ENCODE measurements at regions not wholly inside any gene's neighbourhood (a gene's known extent, or its start where the extent isn't known, plus 50 kb on each side); places are given as distances from the start of the nearest gene placed in this dataset.
"Not testable (repeated sequence)": the region's sequence is repeated elsewhere in the genome, so short reads cannot be mapped to it uniquely, and the experiment has no call there.

DNA sequence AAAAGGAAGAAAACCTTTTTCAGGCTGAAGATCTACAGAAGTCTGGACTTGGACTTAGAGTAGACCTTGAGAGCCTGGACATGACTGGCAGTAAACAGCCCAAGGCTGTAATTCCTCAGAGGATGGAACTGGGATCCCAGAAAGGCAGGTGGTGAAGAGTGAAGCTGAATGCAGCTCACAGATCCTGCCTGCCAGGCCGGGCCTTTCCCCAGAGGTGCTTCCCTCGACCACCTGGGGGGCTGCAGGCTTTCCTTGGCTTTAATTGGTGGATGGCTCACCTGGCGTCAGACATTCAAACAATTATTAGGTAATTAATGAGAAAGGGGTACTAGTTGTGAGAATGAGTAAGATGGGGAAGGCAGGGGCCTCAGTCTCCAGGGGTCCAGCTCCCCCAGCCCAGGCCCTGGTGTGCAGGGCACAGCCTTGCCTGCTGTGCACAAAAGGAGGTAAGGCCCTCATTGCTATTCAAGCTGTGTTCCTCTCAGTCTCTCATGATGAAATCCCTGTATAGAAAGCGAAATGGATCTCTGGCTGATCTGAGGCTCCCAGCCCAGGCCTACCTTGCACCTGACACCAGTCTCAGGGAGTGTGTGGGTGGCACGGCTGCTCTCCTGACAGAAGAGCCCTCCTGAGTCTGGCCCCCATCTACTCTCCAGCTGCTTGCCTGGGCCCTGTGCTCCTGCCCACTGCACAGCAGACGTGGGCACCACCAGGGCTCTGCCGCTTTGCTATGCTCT lies 63.0 kb upstream of the TCL1A start:
- Histone ChIP-seq H3K36me3 (no peaks in the 10 kb centered on the region), H3K4me3 (ENCODE audit: low read depth in 1 of 2, low read length in 1 of 2) (no peak overlapping the region), H3K9me3 (no peaks in the 10 kb centered on the region), H3K27me3 (peaks cover 13% of the 10 kb centered on the region), H3K27ac (no peak overlapping the region), H3K4me1 (ENCODE audit: control insufficient read depth in 1 of 2, insufficient read depth in 1 of 2, low read depth in 1 of 2, low read length in 1 of 2) (no peaks in the 10 kb centered on the region)
- TF ChIP-seq, protein P1, sequence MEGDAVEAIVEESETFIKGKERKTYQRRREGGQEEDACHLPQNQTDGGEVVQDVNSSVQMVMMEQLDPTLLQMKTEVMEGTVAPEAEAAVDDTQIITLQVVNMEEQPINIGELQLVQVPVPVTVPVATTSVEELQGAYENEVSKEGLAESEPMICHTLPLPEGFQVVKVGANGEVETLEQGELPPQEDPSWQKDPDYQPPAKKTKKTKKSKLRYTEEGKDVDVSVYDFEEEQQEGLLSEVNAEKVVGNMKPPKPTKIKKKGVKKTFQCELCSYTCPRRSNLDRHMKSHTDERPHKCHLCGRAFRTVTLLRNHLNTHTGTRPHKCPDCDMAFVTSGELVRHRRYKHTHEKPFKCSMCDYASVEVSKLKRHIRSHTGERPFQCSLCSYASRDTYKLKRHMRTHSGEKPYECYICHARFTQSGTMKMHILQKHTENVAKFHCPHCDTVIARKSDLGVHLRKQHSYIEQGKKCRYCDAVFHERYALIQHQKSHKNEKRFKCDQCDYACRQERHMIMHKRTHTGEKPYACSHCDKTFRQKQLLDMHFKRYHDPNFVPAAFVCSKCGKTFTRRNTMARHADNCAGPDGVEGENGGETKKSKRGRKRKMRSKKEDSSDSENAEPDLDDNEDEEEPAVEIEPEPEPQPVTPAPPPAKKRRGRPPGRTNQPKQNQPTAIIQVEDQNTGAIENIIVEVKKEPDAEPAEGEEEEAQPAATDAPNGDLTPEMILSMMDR (IDR thresholded peaks at IDR 0.05), result no peak

DNA sequence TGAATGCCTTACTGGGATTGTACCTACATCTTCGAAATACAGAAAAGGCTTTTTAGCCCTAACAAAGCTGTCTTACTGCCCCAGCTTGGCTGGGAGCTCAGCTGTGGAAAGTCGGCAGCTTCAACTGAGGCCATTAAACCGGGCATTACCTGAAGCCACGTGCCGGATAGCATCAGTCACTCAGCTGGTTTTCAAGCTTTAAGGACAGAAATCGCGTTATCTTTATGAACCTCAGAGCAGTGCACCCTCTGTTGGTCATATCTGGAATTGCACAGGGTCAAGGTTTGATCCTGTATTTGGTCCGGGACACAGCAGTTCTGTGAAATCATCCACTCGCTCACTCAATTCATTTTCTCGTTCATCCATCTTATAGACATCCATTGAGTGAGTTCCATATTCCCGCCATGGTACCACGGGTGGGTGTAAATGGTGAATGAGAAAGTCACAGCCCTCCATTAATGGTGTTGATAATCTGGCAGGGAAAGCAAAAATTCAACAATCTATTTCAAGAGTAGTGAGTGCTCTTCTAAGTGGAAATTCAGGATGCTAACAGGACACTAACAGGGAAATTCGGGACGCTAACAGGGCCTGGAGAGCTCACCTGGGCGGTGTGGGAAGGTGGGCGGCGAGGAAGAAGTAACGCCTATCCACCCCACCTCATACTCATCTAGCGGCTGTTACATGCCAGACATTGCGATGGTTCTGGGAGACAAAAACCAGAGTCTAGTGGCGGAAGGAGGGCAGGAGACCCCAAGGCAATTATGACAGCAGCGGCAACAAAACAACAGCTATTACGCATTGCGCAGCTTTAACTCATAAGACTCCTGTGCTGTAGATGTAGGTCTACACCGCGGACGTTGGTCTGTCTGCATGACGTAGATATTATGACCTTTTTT lies 60.6 kb upstream of the TCL1A start:
- H3K27ac ChIP-seq, result no peak overlapping the region
- no peak overlapping the region for H3K4me3 ChIP-seq (ENCODE audit: low read depth in 1 of 2, low read length in 1 of 2)
- TF ChIP-seq, protein P1 (IDR thresholded peaks at IDR 0.05), result peak; percentile 47
- H3K9me3 ChIP-seq, result no peaks in the 10 kb centered on the region
- no peaks in the 10 kb centered on the region for H3K4me1 ChIP-seq (ENCODE audit: control insufficient read depth in 1 of 2, insufficient read depth in 1 of 2, low read depth in 1 of 2, low read length in 1 of 2)
- H3K36me3 ChIP-seq, result no peaks in the 10 kb centered on the region
- H3K27me3 ChIP-seq, result peaks cover 13% of the 10 kb centered on the region

DNA sequence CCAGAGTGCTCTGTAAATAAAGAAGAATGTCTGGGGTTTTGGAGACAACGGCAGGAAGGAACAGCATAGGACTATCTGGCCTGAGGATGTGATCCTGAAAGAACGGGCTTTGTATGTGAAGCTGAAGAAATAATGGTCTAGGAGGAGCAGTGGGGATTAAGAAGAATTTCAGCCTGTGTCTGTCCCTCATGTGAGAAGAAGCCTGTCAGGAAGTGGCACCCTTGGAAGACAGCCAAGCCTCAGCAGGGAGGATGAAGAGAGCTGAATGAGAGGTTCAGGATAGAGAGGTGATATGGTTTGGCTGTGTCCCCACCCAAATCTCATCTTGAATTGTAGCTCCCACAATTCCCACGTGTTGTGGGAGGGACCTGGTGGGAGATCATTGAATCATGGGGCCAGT lies 56.9 kb upstream of the TCL1A start:
- Histone ChIP-seq H3K36me3 (no peaks in the 10 kb centered on the region), H3K4me1 (ENCODE audit: control insufficient read depth in 1 of 2, insufficient read depth in 1 of 2, low read depth in 1 of 2, low read length in 1 of 2) (no peaks in the 10 kb centered on the region), H3K27ac (no peak overlapping the region), H3K9me3 (no peaks in the 10 kb centered on the region), H3K4me3 (ENCODE audit: low read depth in 1 of 2, low read length in 1 of 2) (no peak overlapping the region), H3K27me3 (peaks cover 13% of the 10 kb centered on the region)
- TF ChIP-seq, protein P1 (IDR thresholded peaks at IDR 0.05), result no peak

GRCh38 chr14:95769976-95770375 lies 56.1 kb upstream of the TCL1A start:
- TF ChIP-seq, protein P1 (IDR thresholded peaks at IDR 0.05), result no peak
- Histone ChIP-seq H3K4me3 (ENCODE audit: low read depth in 1 of 2, low read length in 1 of 2) (no peak overlapping the region), H3K9me3 (no peaks in the 10 kb centered on the region), H3K36me3 (no peaks in the 10 kb centered on the region), H3K4me1 (ENCODE audit: control insufficient read depth in 1 of 2, insufficient read depth in 1 of 2, low read depth in 1 of 2, low read length in 1 of 2) (no peaks in the 10 kb centered on the region), H3K27ac (no peak overlapping the region), H3K27me3 (peaks cover 13% of the 10 kb centered on the region)

DNA sequence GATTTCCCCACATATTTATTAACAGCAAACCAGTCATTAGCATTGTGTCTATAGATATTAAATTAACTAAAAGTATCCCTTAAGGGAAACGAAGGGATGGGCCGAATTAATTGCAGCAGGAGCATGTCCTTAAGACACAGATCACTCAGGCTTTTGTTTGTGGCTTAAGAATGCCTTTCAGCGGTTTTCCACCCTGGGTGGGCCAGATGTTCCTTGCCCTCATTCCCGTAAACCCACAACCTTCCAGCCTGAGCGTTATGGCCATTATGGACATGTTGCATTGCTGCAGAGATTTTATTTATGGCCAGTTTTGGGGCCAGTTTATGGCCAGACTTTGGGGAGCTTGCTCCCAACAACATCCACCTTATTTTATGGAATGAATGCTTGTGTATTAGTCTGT lies 55.5 kb upstream of the TCL1A start:
- H3K27me3 ChIP-seq, result peaks cover 13% of the 10 kb centered on the region
- H3K4me3 ChIP-seq (ENCODE audit: low read depth in 1 of 2, low read length in 1 of 2); H3K4me1 ChIP-seq (ENCODE audit: control insufficient read depth in 1 of 2, insufficient read depth in 1 of 2, low read depth in 1 of 2, low read length in 1 of 2); H3K27ac ChIP-seq; H3K9me3 ChIP-seq; H3K36me3 ChIP-seq: not testable (repeated sequence)

GRCh38 chr14:95765051-95765450 lies 51.1 kb upstream of the TCL1A start:
- Histone ChIP-seq H3K4me3 (ENCODE audit: low read depth in 1 of 2, low read length in 1 of 2) (no peak overlapping the region), H3K36me3 (no peaks in the 10 kb centered on the region), H3K4me1 (ENCODE audit: control insufficient read depth in 1 of 2, insufficient read depth in 1 of 2, low read depth in 1 of 2, low read length in 1 of 2) (no peaks in the 10 kb centered on the region), H3K27ac (no peak overlapping the region), H3K27me3 (peaks cover 9% of the 10 kb centered on the region), H3K9me3 (no peaks in the 10 kb centered on the region)
- TF ChIP-seq, protein P1 (IDR thresholded peaks at IDR 0.05), result no peak
